SU-DHL-6 (cell line): ENCODE measurements at regions not wholly inside any gene's neighbourhood (a gene's known extent, or its start where the extent isn't known, plus 50 kb on each side); places are given as distances from the start of the nearest gene placed in this dataset.

ENCODE experiments used
- H2AFZ ChIP-seq: fragments of 200-600 bp; sonication (generic); 2 replicates; pipeline ENCODE4 v1.6.1; 2014; ENCODE audit warnings: low read depth, mild to moderate bottlenecking, moderate library complexity, mixed read lengths, antibody characterized with exemption, low read length; ENCODE audit not compliant: severe bottlenecking
- H3F3A ChIP-seq: fragments of 200-600 bp; shearing (Covaris generic); 2 replicates; pipeline ENCODE4 v1.6.0; 2016; ENCODE audit warnings: antibody characterized with exemption, mild to moderate bottlenecking; ENCODE audit not compliant: insufficient read depth
- H3K27ac ChIP-seq: fragments of 200-600 bp; sonication (generic); 2 replicates; pipeline ENCODE4 v1.5.1; 2016; ENCODE audit warnings: low read depth, mild to moderate bottlenecking, low read length, moderate library complexity, mixed read lengths
- H3K27me3 ChIP-seq: fragments of 200-600 bp; sonication (generic), shearing (Covaris generic); 2 replicates; pipeline ENCODE4 v1.6.0; 2014; ENCODE audit warnings: mild to moderate bottlenecking, low read length
- H3K36me3 ChIP-seq: fragments of 200-600 bp; sonication (generic); 2 replicates; pipeline ENCODE4 v1.6.1; 2014; ENCODE audit warnings: mild to moderate bottlenecking, low read length, mixed read lengths
- H3K4me2 ChIP-seq: fragments of 300-600, 200-600 bp; shearing (Covaris generic), sonication (generic); 2 replicates; pipeline ENCODE4 v1.6.0; 2014; ENCODE audit warnings: low read length, low read depth, mild to moderate bottlenecking; ENCODE audit not compliant: poor library complexity, severe bottlenecking
- H3K4me3 ChIP-seq: fragments of 200-600 bp; sonication (generic); 2 replicates; pipeline ENCODE4 v1.5.1; 2014; ENCODE audit warnings: antibody characterized with exemption, low read length, mild to moderate bottlenecking, mixed read lengths; ENCODE audit not compliant: insufficient read depth, poor library complexity, severe bottlenecking
- H3K79me2 ChIP-seq: fragments of 200-600 bp; sonication (generic); 2 replicates; pipeline ENCODE4 v1.6.1; 2014; ENCODE audit warnings: mild to moderate bottlenecking, low read length, moderate library complexity; ENCODE audit not compliant: insufficient read depth
- H3K9ac ChIP-seq: fragments of 200-600 bp; sonication (generic); 2 replicates; pipeline ENCODE4 v1.7.0; 2014; ENCODE audit warnings: mild to moderate bottlenecking, low read length
- H3K9me2 ChIP-seq: fragments of 200-600 bp; sonication (generic); replicated peaks from 2 replicates; pipeline ENCODE4 v1.6.1; 2014; ENCODE audit warnings: low read length; ENCODE audit not compliant: insufficient read depth
- H3K9me3 ChIP-seq: fragments of 200-600 bp; sonication (generic); 2 replicates; pipeline ENCODE4 v1.6.1; 2014; ENCODE audit warnings: low read length, mixed read lengths; ENCODE audit not compliant: insufficient read depth
- H4K20me1 ChIP-seq: fragments of 200-600 bp; sonication (generic); 2 replicates; pipeline ENCODE4 v1.6.1; 2014; ENCODE audit warnings: low read depth, mild to moderate bottlenecking, antibody characterized with exemption, low read length, moderate library complexity, mixed read lengths
- EZH2phosphoT487 ChIP-seq: fragments of 200-600 bp; sonication (generic), shearing (Covaris generic); conservative IDR thresholded peaks from 2 replicates; pipeline ENCODE4 v1.6.1; 2018; ENCODE audit warnings: mild to moderate bottlenecking, antibody characterized with exemption, low read length, moderate library complexity, mixed read lengths
- TF ChIP-seq, protein P1 (sequence below): fragments of 200-600 bp; sonication (generic); IDR thresholded peaks from one replicate; pipeline ENCODE4 v1.5.1; 2017; ENCODE audit warnings: antibody characterized with exemption, mild to moderate bottlenecking, low read length, moderate library complexity; ENCODE audit not compliant: insufficient read depth, poor library complexity, severe bottlenecking

- TF ChIP-seq EZH2phosphoT487: no peak
- TF ChIP-seq, protein P1, sequence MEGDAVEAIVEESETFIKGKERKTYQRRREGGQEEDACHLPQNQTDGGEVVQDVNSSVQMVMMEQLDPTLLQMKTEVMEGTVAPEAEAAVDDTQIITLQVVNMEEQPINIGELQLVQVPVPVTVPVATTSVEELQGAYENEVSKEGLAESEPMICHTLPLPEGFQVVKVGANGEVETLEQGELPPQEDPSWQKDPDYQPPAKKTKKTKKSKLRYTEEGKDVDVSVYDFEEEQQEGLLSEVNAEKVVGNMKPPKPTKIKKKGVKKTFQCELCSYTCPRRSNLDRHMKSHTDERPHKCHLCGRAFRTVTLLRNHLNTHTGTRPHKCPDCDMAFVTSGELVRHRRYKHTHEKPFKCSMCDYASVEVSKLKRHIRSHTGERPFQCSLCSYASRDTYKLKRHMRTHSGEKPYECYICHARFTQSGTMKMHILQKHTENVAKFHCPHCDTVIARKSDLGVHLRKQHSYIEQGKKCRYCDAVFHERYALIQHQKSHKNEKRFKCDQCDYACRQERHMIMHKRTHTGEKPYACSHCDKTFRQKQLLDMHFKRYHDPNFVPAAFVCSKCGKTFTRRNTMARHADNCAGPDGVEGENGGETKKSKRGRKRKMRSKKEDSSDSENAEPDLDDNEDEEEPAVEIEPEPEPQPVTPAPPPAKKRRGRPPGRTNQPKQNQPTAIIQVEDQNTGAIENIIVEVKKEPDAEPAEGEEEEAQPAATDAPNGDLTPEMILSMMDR: no peak
- H3K9ac ChIP-seq: no peak overlapping the region
- no peak overlapping the region for H3K4me2 ChIP-seq
- H3K27me3 ChIP-seq: no peaks in the 10 kb centered on the region
- no peaks in the 10 kb centered on the region for H3K79me2 ChIP-seq
- H3K9me2 ChIP-seq: no peaks in the 10 kb centered on the region
- H3F3A ChIP-seq: no peaks in the 10 kb centered on the region
- no peaks in the 10 kb centered on the region for H4K20me1 ChIP-seq
- H3K9me3 ChIP-seq: no peaks in the 10 kb centered on the region
- no peak overlapping the region for H3K4me3 ChIP-seq
- no peak overlapping the region for H3K27ac ChIP-seq
- H2AFZ ChIP-seq: no peak overlapping the region
- H3K36me3 ChIP-seq: no peaks in the 10 kb centered on the region
Observed at GRCh38 chr10:45147000-45147399, 146.3 kb downstream of the ZNF22 start.

DNA sequence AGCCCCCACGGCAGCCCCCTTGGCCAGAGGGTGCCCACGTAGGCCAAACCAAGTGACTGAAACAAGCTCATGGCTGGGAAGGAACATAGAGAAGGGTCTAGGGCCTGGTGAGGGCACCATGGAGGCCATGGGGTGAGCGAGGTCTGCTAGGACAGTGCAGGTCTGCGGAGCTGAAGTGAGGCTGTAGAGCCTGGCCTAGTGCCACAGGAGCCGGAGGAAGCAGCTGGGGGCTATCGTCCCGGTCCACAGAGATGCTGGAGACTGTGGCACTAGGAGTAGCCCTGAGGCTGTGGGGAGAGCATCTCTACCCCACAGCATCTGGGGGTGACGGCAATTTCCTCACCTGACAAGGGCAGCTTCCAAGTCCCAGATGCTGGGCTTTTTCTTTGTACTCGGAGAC is 150.3 kb downstream of the ZNF22 start:
- Histone ChIP-seq H3K4me2 (no peak overlapping the region), H3K27ac (no peak overlapping the region), H4K20me1 (no peaks in the 10 kb centered on the region), H3K4me3 (no peak overlapping the region), H3K9me2 (no peaks in the 10 kb centered on the region), H2AFZ (no peak overlapping the region), H3F3A (no peaks in the 10 kb centered on the region), H3K9me3 (no peaks in the 10 kb centered on the region), H3K9ac (no peak overlapping the region), H3K36me3 (no peaks in the 10 kb centered on the region), H3K79me2 (no peaks in the 10 kb centered on the region), H3K27me3 (no peaks in the 10 kb centered on the region)
- TF ChIP-seq, protein P1: no peak
- TF ChIP-seq EZH2phosphoT487: no peak

- TF ChIP-seq, protein P1: no peak
- no peak for TF ChIP-seq EZH2phosphoT487
- no peaks in the 10 kb centered on the region for H3K27me3 ChIP-seq
- H3K79me2 ChIP-seq: no peaks in the 10 kb centered on the region
- no peaks in the 10 kb centered on the region for H3K9me3 ChIP-seq
- no peak overlapping the region for H3K9ac ChIP-seq
- H3K4me2 ChIP-seq: no peak overlapping the region
- H3K9me2 ChIP-seq: no peaks in the 10 kb centered on the region
- H3K27ac ChIP-seq: no peak overlapping the region
- H3K4me3 ChIP-seq: no peak overlapping the region
- no peak overlapping the region for H2AFZ ChIP-seq
- no peaks in the 10 kb centered on the region for H3K36me3 ChIP-seq
- H3F3A ChIP-seq: no peaks in the 10 kb centered on the region
- no peaks in the 10 kb centered on the region for H4K20me1 ChIP-seq
Observed at GRCh38 chr10:45151467-45152214, 150.9 kb downstream of the ZNF22 start.
